GM18499 (cell line): ENCODE measurements at regions not wholly inside any gene's neighbourhood (a gene's known extent, or its start where the extent isn't known, plus 50 kb on each side); places are given as distances from the start of the nearest gene placed in this dataset.
A peak's percentile ranks its signal among the peaks of the same experiment; 100 is the strongest.

Source experiments
- ATAC-seq: cut with Tn5 transposase; IDR thresholded peaks from one replicate; pipeline ENCODE4 v1.9.1; 2021; ENCODE audit warnings: moderate number of reproducible peaks; ENCODE audit not compliant: insufficient read depth, unreplicated experiment

GRCh38 chrX:120819126-120819525, 56.5 kb downstream of the CT47B1 start:
- ATAC-seq = no peak

- ATAC-seq = no peak
Observed at GRCh38 chrX:120813982-120814381, 61.7 kb downstream of the CT47B1 start.

- no peak for ATAC-seq
Observed at GRCh38 chrX:120801426-120801825, 74.2 kb downstream of the CT47B1 start.

- ATAC-seq = no peak
Observed at GRCh38 chrX:120797188-120797851, 78.3 kb downstream of the CT47B1 start.

- ATAC-seq = no peak
Observed at GRCh38 chrX:120795301-120795700, 80.4 kb downstream of the CT47B1 start.

- no peak for ATAC-seq
Observed at GRCh38 chrX:120794525-120794975, 81.1 kb downstream of the CT47B1 start.

GRCh38 chrX:120793098-120793497, 82.6 kb downstream of the CT47B1 start:
- no peak for ATAC-seq

GRCh38 chrX:120791013-120791643, 84.5 kb downstream of the CT47B1 start:
- no peak for ATAC-seq

- ATAC-seq = no peak
Observed at GRCh38 chrX:120790552-120790951, 85.1 kb downstream of the CT47B1 start.

GRCh38 chrX:120790118-120790517, 85.5 kb downstream of the CT47B1 start:
- peak; percentile 68 for ATAC-seq

- no peak for ATAC-seq
Observed at GRCh38 chrX:120781403-120781802, 94.3 kb downstream of the CT47B1 start.

- ATAC-seq = no peak
Observed at GRCh38 chrX:120775959-120776358, 99.7 kb downstream of the CT47B1 start.

- no peak for ATAC-seq
Observed at GRCh38 chrX:120774606-120775005, 101.1 kb downstream of the CT47B1 start.

- ATAC-seq = no peak
Observed at GRCh38 chrX:120773801-120774200, 101.9 kb downstream of the CT47B1 start.

GRCh38 chrX:120769576-120770341, 105.9 kb downstream of the CT47B1 start:
- ATAC-seq = no peak

GRCh38 chrX:120768681-120769080, 107.0 kb downstream of the CT47B1 start:
- no peak for ATAC-seq

GRCh38 chrX:120768254-120768653, 107.4 kb downstream of the CT47B1 start:
- ATAC-seq = no peak

GRCh38 chrX:120763269-120763668, 112.4 kb downstream of the CT47B1 start:
- ATAC-seq = no peak

- ATAC-seq = no peak
Observed at GRCh38 chrX:120761810-120762209, 113.9 kb downstream of the CT47B1 start.

- no peak for ATAC-seq
Observed at GRCh38 chrX:120759685-120760084, 116.0 kb downstream of the CT47B1 start.
